Right atrium auricular region (tissue), 2 donors: ENCODE measurements at regions not wholly inside any gene's neighbourhood (a gene's known extent, or its start where the extent isn't known, plus 50 kb on each side); places are given as distances from the start of the nearest gene placed in this dataset.

Experiments
- DNase-seq: peaks from one replicate; pipeline ENCODE4 v3.0.0-alpha.2; 2019; ENCODE audit warnings: low spot score
- H3K27ac ChIP-seq, 2 donors: fragments of 200-600 bp; sonication (generic); 1 replicate in 1 of 2; 2 replicates in 1 of 2; pipeline ENCODE4 v1.5.1; 2016 to 2019
- H3K27me3 ChIP-seq, 2 donors: fragments of 200-600 bp; sonication (generic); one replicate each; pipeline versions ENCODE4 v1.5.1 to v1.6.0; 2017 to 2019
- H3K36me3 ChIP-seq: fragments of 200-600 bp; sonication (generic); one replicate; pipeline ENCODE4 v1.5.1; 2016
- H3K4me1 ChIP-seq, 2 donors: fragments of 200-600 bp; sonication (generic); one replicate each; pipeline versions ENCODE4 v1.5.1 to v1.6.0; 2017 to 2019
- H3K4me3 ChIP-seq, 2 donors: fragments of 200-600 bp; sonication (generic); 1 replicate in 1 of 2; 2 replicates in 1 of 2; pipeline ENCODE4 v1.5.1; 2017 to 2019; ENCODE audit warnings: mild to moderate bottlenecking in 1 of 2, moderate library complexity in 1 of 2
- H3K9me3 ChIP-seq, 2 donors: fragments of 200-600 bp; sonication (generic); one replicate each; pipeline ENCODE4 v1.5.1; 2019
- TF ChIP-seq, protein P1 (sequence below), 2 donors: fragments of 200-600 bp; sonication (generic); IDR thresholded peaks; one replicate each; pipeline ENCODE4 v1.5.1; 2019; ENCODE audit warnings: antibody characterized with exemption in 2 of 2

DNA sequence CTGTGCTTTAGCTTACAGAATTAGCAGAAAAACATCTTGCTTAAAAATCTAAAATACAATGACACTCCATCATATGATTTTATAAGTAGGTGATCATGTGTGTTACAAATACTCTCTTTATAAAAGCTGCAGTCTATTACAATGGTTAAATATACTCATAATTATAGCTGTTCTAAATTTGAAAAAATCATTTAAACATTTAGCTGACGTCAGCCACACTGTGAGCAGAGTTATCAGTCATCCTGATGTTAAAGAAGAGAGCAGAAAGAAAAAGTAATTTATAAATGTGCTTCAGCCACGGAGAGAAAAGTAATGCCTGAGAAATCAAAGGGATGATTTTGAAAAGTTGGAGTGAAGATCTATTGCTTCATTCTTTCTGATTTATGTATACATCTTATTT lies 1325.9 kb upstream of the B3GALT2 start:
- Histone ChIP-seq H3K4me3 (no peak overlapping the region), H3K4me1 (no peaks in the 10 kb centered on the region), H3K9me3 (no peaks in the 10 kb centered on the region), H3K27ac (no peak overlapping the region), H3K27me3 (no peaks in the 10 kb centered on the region), H3K36me3 (no peaks in the 10 kb centered on the region)
- TF ChIP-seq, protein P1, sequence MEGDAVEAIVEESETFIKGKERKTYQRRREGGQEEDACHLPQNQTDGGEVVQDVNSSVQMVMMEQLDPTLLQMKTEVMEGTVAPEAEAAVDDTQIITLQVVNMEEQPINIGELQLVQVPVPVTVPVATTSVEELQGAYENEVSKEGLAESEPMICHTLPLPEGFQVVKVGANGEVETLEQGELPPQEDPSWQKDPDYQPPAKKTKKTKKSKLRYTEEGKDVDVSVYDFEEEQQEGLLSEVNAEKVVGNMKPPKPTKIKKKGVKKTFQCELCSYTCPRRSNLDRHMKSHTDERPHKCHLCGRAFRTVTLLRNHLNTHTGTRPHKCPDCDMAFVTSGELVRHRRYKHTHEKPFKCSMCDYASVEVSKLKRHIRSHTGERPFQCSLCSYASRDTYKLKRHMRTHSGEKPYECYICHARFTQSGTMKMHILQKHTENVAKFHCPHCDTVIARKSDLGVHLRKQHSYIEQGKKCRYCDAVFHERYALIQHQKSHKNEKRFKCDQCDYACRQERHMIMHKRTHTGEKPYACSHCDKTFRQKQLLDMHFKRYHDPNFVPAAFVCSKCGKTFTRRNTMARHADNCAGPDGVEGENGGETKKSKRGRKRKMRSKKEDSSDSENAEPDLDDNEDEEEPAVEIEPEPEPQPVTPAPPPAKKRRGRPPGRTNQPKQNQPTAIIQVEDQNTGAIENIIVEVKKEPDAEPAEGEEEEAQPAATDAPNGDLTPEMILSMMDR (IDR thresholded peaks at IDR 0.05): no peak
- no peak for DNase-seq

DNA sequence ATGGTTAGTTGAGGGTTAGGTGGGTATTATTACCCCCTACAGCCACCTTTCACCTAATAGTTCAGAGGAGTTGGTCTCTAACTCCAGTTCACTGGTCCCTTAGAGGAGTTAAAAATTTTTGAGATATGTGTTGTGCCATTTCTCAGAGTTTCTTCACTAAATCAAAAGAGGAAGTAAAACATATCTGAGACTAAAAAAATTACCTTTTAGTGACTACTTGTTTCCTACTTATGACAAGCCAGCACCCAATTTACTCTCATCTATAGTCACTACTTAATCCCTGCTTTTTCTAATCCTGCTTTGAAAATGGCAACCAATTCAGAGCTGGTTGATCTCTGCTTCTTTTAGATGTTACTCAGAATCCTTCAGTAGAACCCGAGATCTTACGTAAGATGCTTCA lies 1316.8 kb upstream of the B3GALT2 start:
- no peak for DNase-seq
- H3K4me3 ChIP-seq: no peak overlapping the region

DNA sequence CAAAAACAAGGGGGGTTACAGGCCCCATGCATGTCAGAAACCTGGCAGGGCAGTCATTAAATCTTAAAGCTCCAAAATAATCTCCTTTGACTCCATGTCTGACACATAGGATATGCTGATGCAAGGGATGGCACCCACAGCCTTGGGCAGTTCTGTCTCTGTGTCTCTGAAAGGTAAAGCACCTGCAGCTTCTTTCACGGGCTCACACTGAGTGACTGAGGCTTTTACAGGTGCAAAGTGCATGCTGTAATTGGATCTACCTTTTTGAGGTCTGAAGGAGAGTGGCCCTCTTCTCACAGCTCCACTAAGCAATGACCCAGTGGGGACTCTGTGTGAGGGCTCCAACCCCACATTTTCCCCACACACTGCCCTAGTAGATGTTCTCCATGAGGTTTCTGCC lies 1309.0 kb upstream of the B3GALT2 start:
- Histone ChIP-seq H3K27me3 (no peaks in the 10 kb centered on the region), H3K9me3 (no peaks in the 10 kb centered on the region), H3K4me1 (no peaks in the 10 kb centered on the region), H3K4me3 (no peak overlapping the region), H3K36me3 (no peaks in the 10 kb centered on the region), H3K27ac (no peak overlapping the region)
- DNase-seq: no peak
- TF ChIP-seq, protein P1 (IDR thresholded peaks at IDR 0.05): no peak

More for the DNA sequence above, 1316.8 kb upstream of the B3GALT2 start:
- H3K36me3 ChIP-seq: no peaks in the 10 kb centered on the region
- no peak overlapping the region for H3K27ac ChIP-seq
- TF ChIP-seq, protein P1 (IDR thresholded peaks at IDR 0.05): no peak
- H3K4me1 ChIP-seq: no peaks in the 10 kb centered on the region
- no peaks in the 10 kb centered on the region for H3K9me3 ChIP-seq
- no peaks in the 10 kb centered on the region for H3K27me3 ChIP-seq

DNA sequence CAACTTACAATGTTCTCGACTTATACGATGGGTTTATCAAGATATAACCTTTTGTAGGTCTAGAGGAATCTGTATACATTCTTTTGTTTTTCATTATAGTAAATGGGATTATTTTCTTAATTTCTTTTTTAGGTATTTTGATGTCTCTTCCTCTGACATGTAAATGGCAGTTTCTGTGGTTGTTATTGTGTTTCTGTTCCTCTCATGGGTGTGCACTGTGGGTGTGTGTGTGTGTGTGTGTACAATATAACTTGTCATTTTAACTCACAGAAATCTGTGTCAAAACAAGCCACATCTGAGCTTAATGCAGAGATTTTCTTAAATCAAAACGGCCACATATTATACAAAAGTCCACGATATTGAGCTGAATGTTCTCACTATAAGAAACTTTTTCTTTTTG lies 1300.8 kb upstream of the B3GALT2 start:
- Histone ChIP-seq H3K27ac (no peak overlapping the region), H3K27me3 (no peaks in the 10 kb centered on the region), H3K4me1 (no peaks in the 10 kb centered on the region), H3K9me3 (no peaks in the 10 kb centered on the region), H3K4me3 (no peak overlapping the region), H3K36me3 (no peaks in the 10 kb centered on the region)
- TF ChIP-seq, protein P1 (IDR thresholded peaks at IDR 0.05): no peak
- DNase-seq: no peak

DNA sequence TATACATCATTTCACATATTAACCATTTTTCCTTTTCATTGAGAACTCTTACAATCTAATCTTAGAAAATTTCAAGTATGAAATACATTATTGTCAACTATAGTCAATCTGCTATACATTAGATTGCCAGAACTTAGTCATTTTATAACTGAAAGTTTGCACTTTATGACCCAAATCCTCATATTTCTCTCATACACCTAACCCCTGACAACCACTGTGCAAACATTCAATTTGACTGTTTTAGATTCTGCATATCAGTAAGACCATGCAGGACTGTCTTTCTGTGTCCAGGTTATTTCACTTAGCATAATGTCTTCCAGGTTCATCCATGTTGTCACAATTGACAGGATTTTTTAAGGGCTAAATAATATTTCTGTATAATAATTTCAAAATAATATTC lies 1299.0 kb upstream of the B3GALT2 start:
- H3K9me3 ChIP-seq: no peaks in the 10 kb centered on the region
- no peaks in the 10 kb centered on the region for H3K36me3 ChIP-seq
- H3K4me3 ChIP-seq: no peak overlapping the region
- DNase-seq: no peak
- no peaks in the 10 kb centered on the region for H3K27me3 ChIP-seq
- TF ChIP-seq, protein P1 (IDR thresholded peaks at IDR 0.05): no peak
- no peak overlapping the region for H3K27ac ChIP-seq
- no peaks in the 10 kb centered on the region for H3K4me1 ChIP-seq

DNA sequence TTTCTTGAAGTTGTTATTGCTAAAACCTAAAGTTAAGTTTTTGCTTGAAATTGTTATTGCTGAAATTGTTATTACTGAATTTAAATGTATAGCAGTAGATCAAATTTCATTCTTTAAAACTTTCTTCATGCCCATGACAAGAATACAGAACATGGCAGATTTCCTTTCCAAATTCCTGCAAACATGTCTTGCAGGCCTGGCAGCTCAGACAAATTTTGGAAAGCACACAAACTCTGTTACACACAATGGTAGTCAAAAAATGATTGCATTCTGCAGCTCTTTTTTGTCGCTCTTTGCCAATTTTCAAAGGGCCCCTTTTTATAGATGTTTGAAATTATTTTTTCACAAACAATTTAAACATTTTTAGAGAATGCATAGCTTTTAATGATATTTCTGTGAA lies 1292.3 kb upstream of the B3GALT2 start:
- no peaks in the 10 kb centered on the region for H3K36me3 ChIP-seq
- DNase-seq: no peak
- H3K27ac ChIP-seq: no peak overlapping the region
- no peaks in the 10 kb centered on the region for H3K27me3 ChIP-seq
- TF ChIP-seq, protein P1 (IDR thresholded peaks at IDR 0.05): no peak
- no peak overlapping the region for H3K4me3 ChIP-seq
- no peaks in the 10 kb centered on the region for H3K4me1 ChIP-seq
- no peaks in the 10 kb centered on the region for H3K9me3 ChIP-seq
